AG04449 (cell line): ENCODE measurements at regions not wholly inside any gene's neighbourhood (a gene's known extent, or its start where the extent isn't known, plus 50 kb on each side); places are given as distances from the start of the nearest gene placed in this dataset.

Source experiments
- CTCF ChIA-PET: fragments of 350-600 bp; formaldehyde crosslinking; extraction: SDS; loops from one replicate; lab custom pipeline; 2021; ENCODE audit warnings: antibody characterized with exemption; lab: Yijun Ruan, JAX
- POLR2A ChIA-PET: fragments of 400-600, 350-600 bp; formaldehyde crosslinking; extraction: SDS; loops from one replicate; lab custom pipeline; 2020; ENCODE audit warnings: antibody characterized with exemption, inconsistent platforms; lab: Yijun Ruan, JAX
- DNase-seq: peaks from one replicate; pipeline ENCODE4 v3.0.0-alpha.2; 2010; ENCODE audit warnings: low read depth, low spot score
- H3K4me3 ChIP-seq: 2 replicates; pipeline ENCODE4 v1.5.1; 2011; ENCODE audit warnings: low read depth, mild to moderate bottlenecking, control low read depth, low read length
- CTCF ChIP-seq: IDR thresholded peaks from one replicate; pipeline ENCODE4 v1.5.1; 2011; ENCODE audit warnings: mild to moderate bottlenecking, moderate library complexity, low read length, control low read depth, inconsistent platforms; ENCODE audit not compliant: insufficient read depth; ENCODE audit errors: missing control alignments

- POLR2A ChIA-PET = no interaction called here
- no peak overlapping the region for H3K4me3 ChIP-seq
- DNase-seq = no peak
- TF ChIP-seq CTCF = no peak
- CTCF ChIA-PET = no interaction called here
Observed at GRCh38 chr20:59382157-59382725, 81.8 kb downstream of the EDN3 start.

- no peak for TF ChIP-seq CTCF
- ChIA-PET CTCF (no interaction called here), POLR2A (no interaction called here)
- no peak for DNase-seq
- H3K4me3 ChIP-seq = no peak overlapping the region
Observed at GRCh38 chr20:59382907-59383306, 82.5 kb downstream of the EDN3 start.

- DNase-seq = no peak
- H3K4me3 ChIP-seq = no peak overlapping the region
- POLR2A ChIA-PET = no interaction called here
- CTCF ChIA-PET = interaction anchor here (1.5 kb wide), 1 partner anchor 19 kb away, joined by 4 read pairs; no protein-coding TSS in a partner anchor
- TF ChIP-seq CTCF = no peak
Observed at GRCh38 chr20:59385038-59385437, 84.6 kb downstream of the EDN3 start.

- ChIA-PET POLR2A (no interaction called here), CTCF (interaction anchor here (0.9 to 1.5 kb wide), 2 partner anchors 17 to 18 kb away, joined by 3 to 4 read pairs; no protein-coding TSS in a partner anchor)
- TF ChIP-seq CTCF = no peak
- H3K4me3 ChIP-seq = no peak overlapping the region
- no peak for DNase-seq
Observed at GRCh38 chr20:59385480-59385879, 85.1 kb downstream of the EDN3 start.

- no peak overlapping the region for H3K4me3 ChIP-seq
- no peak for DNase-seq
- ChIA-PET POLR2A (no interaction called here), CTCF (interaction anchor here (0.9 kb wide), 1 partner anchor 13 kb away, joined by 3 read pairs; no protein-coding TSS in a partner anchor)
- no peak for TF ChIP-seq CTCF
Observed at GRCh38 chr20:59386809-59387208, 86.4 kb downstream of the EDN3 start.

- no peak overlapping the region for H3K4me3 ChIP-seq
- ChIA-PET CTCF (interaction anchor here (0.9 to 1.2 kb wide), 3 partner anchors 12 to 166 kb away, joined by 3 read pairs; no protein-coding TSS in a partner anchor), POLR2A (no interaction called here)
- TF ChIP-seq CTCF = no peak
- DNase-seq = no peak
Observed at GRCh38 chr20:59387891-59388290, 87.5 kb downstream of the EDN3 start.
